AG08396 (cell line): ENCODE measurements at regions not wholly inside any gene's neighbourhood (a gene's known extent, or its start where the extent isn't known, plus 50 kb on each side); places are given as distances from the start of the nearest gene placed in this dataset.

Experiments
- DNase-seq: peaks from one replicate; pipeline ENCODE4 v3.0.0; 2012; ENCODE audit warnings: low spot score, mixed read lengths

GRCh38 chr13:106963151-106963550 is 395.2 kb upstream of the ARGLU1 start:
- DNase-seq = no peak

- DNase-seq = no peak
These were observed 393.7 kb upstream of the ARGLU1 start for GRCh38 chr13:106961651-106962050.

- no peak for DNase-seq
These were observed 393.3 kb upstream of the ARGLU1 start for GRCh38 chr13:106961216-106961615.

- DNase-seq = no peak
These were observed 390.7 kb upstream of the ARGLU1 start for GRCh38 chr13:106958621-106959048.

- no peak for DNase-seq
These were observed 374.6 kb upstream of the ARGLU1 start for GRCh38 chr13:106942563-106942962.

GRCh38 chr13:106941779-106942178 is 373.8 kb upstream of the ARGLU1 start:
- DNase-seq = no peak

- DNase-seq = no peak
These were observed 359.5 kb upstream of the ARGLU1 start for GRCh38 chr13:106927421-106927820.

- DNase-seq = no peak
These were observed 354.4 kb upstream of the ARGLU1 start for GRCh38 chr13:106922384-106922783.

- no peak for DNase-seq
These were observed 351.7 kb upstream of the ARGLU1 start for GRCh38 chr13:106919638-106920037.

GRCh38 chr13:106919133-106919532 is 351.2 kb upstream of the ARGLU1 start:
- no peak for DNase-seq

GRCh38 chr13:106918557-106918860 is 350.6 kb upstream of the ARGLU1 start:
- no peak for DNase-seq

GRCh38 chr13:106917673-106918556 is 350.0 kb upstream of the ARGLU1 start:
- peak; percentile 92 for DNase-seq

- DNase-seq = peak; percentile 12
These were observed 349.2 kb upstream of the ARGLU1 start for GRCh38 chr13:106917024-106917571.

GRCh38 chr13:106916329-106916976 is 348.5 kb upstream of the ARGLU1 start:
- DNase-seq = no peak

GRCh38 chr13:106915146-106915545 is 347.2 kb upstream of the ARGLU1 start:
- no peak for DNase-seq

- DNase-seq = no peak
These were observed 343.7 kb upstream of the ARGLU1 start for GRCh38 chr13:106911627-106912026.

GRCh38 chr13:106911020-106911419 is 343.1 kb upstream of the ARGLU1 start:
- no peak for DNase-seq

- DNase-seq = no peak
These were observed 338.6 kb upstream of the ARGLU1 start for GRCh38 chr13:106906426-106906996.

GRCh38 chr13:106905380-106906162 is 337.6 kb upstream of the ARGLU1 start:
- no peak for DNase-seq

GRCh38 chr13:106899442-106899841 is 331.5 kb upstream of the ARGLU1 start:
- no peak for DNase-seq

- no peak for DNase-seq
These were observed 330.3 kb upstream of the ARGLU1 start for GRCh38 chr13:106898231-106898630.

GRCh38 chr13:106888148-106888547 is 320.2 kb upstream of the ARGLU1 start:
- DNase-seq = no peak
